Liver (tissue), 7 donors: ENCODE measurements at regions not wholly inside any gene's neighbourhood (a gene's known extent, or its start where the extent isn't known, plus 50 kb on each side); places are given as distances from the start of the nearest gene placed in this dataset.

Experiments used
- DNase-seq: peaks from one replicate; pipeline ENCODE4 v3.0.0-alpha.2; 2017; ENCODE audit warnings: low spot score
- H3K27ac ChIP-seq, 2 donors: one replicate each; pipeline ENCODE4 v1.7.0; 2013; ENCODE audit warnings: inconsistent platforms in 2 of 2, low read length in 2 of 2, control low read depth in 1 of 2, low read depth in 1 of 2, mild to moderate bottlenecking in 1 of 2
- H3K27me3 ChIP-seq, 4 donors: one replicate each; pipeline versions ENCODE4 v1.6.1 to v1.7.0; 2013; ENCODE audit warnings: low read length in 3 of 4, inconsistent platforms in 1 of 4, mild to moderate bottlenecking in 1 of 4, moderate library complexity in 1 of 4; ENCODE audit not compliant: control insufficient read depth in 4 of 4, insufficient read depth in 4 of 4
- H3K36me3 ChIP-seq, 4 donors: one replicate each; pipeline versions ENCODE4 v1.6.1 to v1.7.0; 2013; ENCODE audit warnings: low read length in 3 of 4, mild to moderate bottlenecking in 3 of 4, low read depth in 1 of 4, moderate library complexity in 1 of 4; ENCODE audit not compliant: control insufficient read depth in 4 of 4, insufficient read depth in 3 of 4
- H3K4me1 ChIP-seq, 4 donors: one replicate each; pipeline versions ENCODE4 v1.6.1 to v1.7.0; 2013; ENCODE audit warnings: low read length in 3 of 4, mild to moderate bottlenecking in 3 of 4, moderate library complexity in 1 of 4; ENCODE audit not compliant: control insufficient read depth in 4 of 4, insufficient read depth in 4 of 4
- H3K4me3 ChIP-seq, 3 donors: one replicate each; pipeline versions ENCODE4 v1.6.1 to v1.7.0; 2013; ENCODE audit warnings: low read length in 3 of 3, control low read depth in 1 of 3, low read depth in 1 of 3, mild to moderate bottlenecking in 1 of 3
- H3K9ac ChIP-seq, 2 donors: one replicate each; pipeline ENCODE4 v1.7.0; 2013; ENCODE audit warnings: low read length in 2 of 2, mild to moderate bottlenecking in 2 of 2, moderate library complexity in 2 of 2, control low read depth in 1 of 2, low read depth in 1 of 2
- H3K9me3 ChIP-seq, 4 donors: one replicate each; pipeline versions ENCODE4 v1.6.1 to v1.7.0; 2013; ENCODE audit warnings: low read length in 3 of 4; ENCODE audit not compliant: control insufficient read depth in 4 of 4
- ATF3 ChIP-seq: IDR thresholded peaks from 2 replicates; pipeline ENCODE4 v1.6.1; 2016; ENCODE audit warnings: antibody characterized with exemption
- EGR1 ChIP-seq, 2 donors: IDR thresholded peaks; 2 replicates each; pipeline ENCODE4 v1.6.1; 2016 to 2018; ENCODE audit warnings: antibody characterized with exemption in 2 of 2, low read depth in 2 of 2
- FOXA1 ChIP-seq: IDR thresholded peaks from 2 replicates; pipeline ENCODE4 v1.6.1; 2016; ENCODE audit warnings: antibody characterized with exemption
- FOXA2 ChIP-seq: IDR thresholded peaks from 2 replicates; pipeline ENCODE4 v1.6.1; 2016; ENCODE audit warnings: antibody characterized with exemption
- HNF4A ChIP-seq, 2 donors: conservative IDR thresholded peaks; 2 replicates each; pipeline ENCODE4 v1.6.1; 2016; ENCODE audit warnings: antibody characterized with exemption in 2 of 2, mild to moderate bottlenecking in 2 of 2
- JUND ChIP-seq, 2 donors: IDR thresholded peaks; 2 replicates each; pipeline ENCODE4 v1.6.1; 2016; ENCODE audit warnings: antibody characterized with exemption in 2 of 2
- NR2F2 ChIP-seq: IDR thresholded peaks from 2 replicates; pipeline ENCODE4 v1.6.1; 2016; ENCODE audit warnings: antibody characterized with exemption
- RAD21 ChIP-seq, 2 donors: IDR thresholded peaks; 2 replicates each; pipeline ENCODE4 v1.6.1; 2016; ENCODE audit warnings: antibody characterized with exemption in 2 of 2, mild to moderate bottlenecking in 2 of 2
- REST ChIP-seq: IDR thresholded peaks from 2 replicates; pipeline ENCODE4 v1.6.1; 2016; ENCODE audit warnings: antibody characterized with exemption, mild to moderate bottlenecking
- RXRA ChIP-seq, 2 donors: IDR thresholded peaks; 2 replicates each; pipeline ENCODE4 v1.6.1; 2017 to 2018; ENCODE audit warnings: antibody characterized with exemption in 2 of 2, mild to moderate bottlenecking in 1 of 2
- SP1 ChIP-seq: IDR thresholded peaks from 2 replicates; pipeline ENCODE4 v1.6.1; 2018; ENCODE audit warnings: antibody characterized with exemption, mild to moderate bottlenecking
- TAF1 ChIP-seq: conservative IDR thresholded peaks from 2 replicates; pipeline ENCODE4 v1.6.1; 2016; ENCODE audit warnings: antibody characterized with exemption, mild to moderate bottlenecking
- YY1 ChIP-seq: IDR thresholded peaks from 2 replicates; pipeline ENCODE4 v1.6.1; 2016; ENCODE audit warnings: antibody characterized with exemption, mild to moderate bottlenecking
- ZBTB33 ChIP-seq: IDR thresholded peaks from 2 replicates; pipeline ENCODE4 v1.6.1; 2016; ENCODE audit warnings: antibody characterized with exemption
- WGBS: extraction: QIAGEN DNeasy Blood & Tissue Kit; methylation state at CpG from one replicate; pipeline ENCODE4 v1.1.7; 2013; 5-methylcytosine and 5-hydroxymethylcytosine counted together
- donor health status: healthy.
- donor health status: healthy.
- donor health status: healthy.
- donor health status: healthy.

GRCh38 chr21:45350206-45350854, 54.6 kb upstream of the COL18A1 start:
- no peak overlapping the region for H3K9ac ChIP-seq
- H3K4me3 ChIP-seq, result no peak overlapping the region
- no peaks in the 10 kb centered on the region for H3K4me1 ChIP-seq
- no peaks in the 10 kb centered on the region for H3K9me3 ChIP-seq
- peak overlapping the region in 1 of 2 donors; percentile 6 for H3K27ac ChIP-seq
- TF ChIP-seq FOXA1 (no peak), ZBTB33 (no peak), YY1 (no peak), RAD21 (IDR thresholded peaks at IDR 0.05) (no peak), HNF4A (conservative IDR thresholded peaks at IDR 0.05) (no peak), FOXA2 (no peak), RXRA (IDR thresholded peaks at IDR 0.05) (no peak), JUND (IDR thresholded peaks at IDR 0.05) (no peak), EGR1 (IDR thresholded peaks at IDR 0.05; ENCODE audit: low read depth in 2 of 2) (no peak)
- no peak for DNase-seq
- H3K36me3 ChIP-seq, result no peaks in the 10 kb centered on the region
- no peaks in the 10 kb centered on the region for H3K27me3 ChIP-seq
- WGBS, result 91% methylated on average over 8 of the region's 8 CpGs

- DNase-seq, result no peak
- no peak overlapping the region for H3K27ac ChIP-seq
- H3K4me3 ChIP-seq, result no peak overlapping the region
- TF ChIP-seq YY1 (no peak), EGR1 (IDR thresholded peaks at IDR 0.05; ENCODE audit: low read depth in 2 of 2) (no peak), FOXA2 (no peak), TAF1 (no peak), REST (no peak), RXRA (IDR thresholded peaks at IDR 0.05) (no peak), JUND (IDR thresholded peaks at IDR 0.05) (no peak), SP1 (no peak), FOXA1 (no peak), HNF4A (conservative IDR thresholded peaks at IDR 0.05) (no peak), NR2F2 (no peak), ATF3 (no peak)
- no peak overlapping the region for H3K9ac ChIP-seq
- WGBS, result 92% methylated on average over 22 of the region's 22 CpGs
- no peaks in the 10 kb centered on the region for H3K27me3 ChIP-seq
- H3K9me3 ChIP-seq, result no peaks in the 10 kb centered on the region
- no peaks in the 10 kb centered on the region for H3K4me1 ChIP-seq
- no peaks in the 10 kb centered on the region for H3K36me3 ChIP-seq
Measured at GRCh38 chr21:45351061-45351460, 53.9 kb upstream of the COL18A1 start.
